ENCODE measurements at regions not wholly inside any gene's neighbourhood (a gene's known extent, or its start where the extent isn't known, plus 50 kb on each side); places are given as distances from the start of the nearest gene placed in this dataset.

DNA sequence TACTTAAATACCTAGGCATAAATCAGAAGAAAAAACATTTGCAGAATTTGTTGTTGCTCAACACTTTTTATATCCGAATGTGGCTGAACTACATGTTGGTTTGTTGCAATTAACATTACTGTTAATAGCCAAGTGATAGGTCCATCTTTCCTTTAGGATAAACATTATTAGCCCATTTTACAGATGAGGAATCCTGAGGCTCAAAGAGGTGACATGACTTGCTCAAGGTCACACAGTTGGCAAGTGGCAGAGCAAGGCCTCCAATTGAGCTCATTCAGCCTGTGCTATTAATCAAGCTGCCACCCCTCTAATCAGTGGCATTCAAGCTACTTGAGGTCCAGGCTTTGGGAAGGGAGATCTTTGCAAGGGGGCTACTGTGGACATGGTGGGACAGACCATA, 125.8 kb upstream of the ATP2B2 start:
- Histone ChIP-seq H3K27me3 (ENCODE audit: insufficient read depth in 3 of 3, low read length in 2 of 3) (no peaks in the 10 kb centered on the region), H3K4me1 (no peaks in the 10 kb centered on the region)
- 87 to 95% (median 88%) methylated on average over 1 of the region's 1 CpG for WGBS, 3 donors

DNA sequence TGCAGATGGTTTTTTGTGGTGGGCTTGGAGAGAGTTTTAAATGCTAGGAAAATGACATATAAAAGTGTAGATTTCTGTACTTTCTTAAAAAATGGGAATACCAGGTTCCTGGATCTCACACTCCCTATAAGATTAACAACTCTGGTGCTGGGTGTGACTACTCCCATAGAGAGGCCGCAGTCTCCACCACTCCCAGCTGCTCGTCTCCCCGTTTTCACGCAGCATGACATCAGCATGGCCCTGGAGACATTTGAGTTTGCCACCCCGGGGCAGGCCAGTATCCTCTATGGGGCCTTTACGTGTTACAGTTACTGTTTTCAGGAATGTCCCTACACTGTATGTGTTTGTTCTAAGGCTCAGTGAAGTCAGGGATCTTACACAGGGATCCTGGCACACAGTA, 126.7 kb upstream of the ATP2B2 start:
- Histone ChIP-seq H3K9me3 (no peaks in the 10 kb centered on the region), H3K4me3 (no peak overlapping the region), H3K4me1 (no peaks in the 10 kb centered on the region), H3K27me3 (ENCODE audit: insufficient read depth in 3 of 3, low read length in 2 of 3) (no peaks in the 10 kb centered on the region), H3K27ac (no peak overlapping the region), H3K36me3 (ENCODE audit: insufficient read depth in 1 of 2, low read depth in 1 of 2) (no peaks in the 10 kb centered on the region)
- DNase-seq (no peak), ATAC-seq (no peak)
- 78 to 88% (median 83%) methylated on average over 6 of the region's 6 CpGs for WGBS, 3 donors
- no peak for TF ChIP-seq CTCF (IDR thresholded peaks at IDR 0.05)
- intact Hi-C loops (cut with DNase I) = loop anchor here in 1 of 2 donors (10.0 kb wide), 1 partner anchor 83 kb away; no protein-coding TSS in a partner anchor

More for the DNA sequence above, 125.8 kb upstream of the ATP2B2 start:
- Histone ChIP-seq H3K4me3 (no peak overlapping the region), H3K9me3 (no peaks in the 10 kb centered on the region), H3K27ac (no peak overlapping the region), H3K36me3 (ENCODE audit: insufficient read depth in 1 of 2, low read depth in 1 of 2) (no peaks in the 10 kb centered on the region)
- intact Hi-C loops (cut with DNase I) = loop anchor here in 1 of 2 donors (10.0 kb wide), 1 partner anchor 84 kb away; no protein-coding TSS in a partner anchor
- no peak for TF ChIP-seq CTCF (IDR thresholded peaks at IDR 0.05)
- DNase-seq = no peak
- no peak for ATAC-seq

GRCh38 chr3:10632741-10633140, 127.4 kb upstream of the ATP2B2 start:
- Histone ChIP-seq H3K27ac (no peak overlapping the region), H3K4me1 (no peaks in the 10 kb centered on the region), H3K27me3 (ENCODE audit: insufficient read depth in 3 of 3, low read length in 2 of 3) (no peaks in the 10 kb centered on the region), H3K36me3 (ENCODE audit: insufficient read depth in 1 of 2, low read depth in 1 of 2) (no peaks in the 10 kb centered on the region), H3K4me3 (no peak overlapping the region), H3K9me3 (no peaks in the 10 kb centered on the region)
- intact Hi-C loops (cut with DNase I) = loop anchor here in 1 of 2 donors (10.0 kb wide), 1 partner anchor 82 kb away; no protein-coding TSS in a partner anchor
- ATAC-seq = no peak
- 60 to 74% (median 73%) methylated on average over 3 of the region's 3 CpGs for WGBS, 3 donors
- DNase-seq = no peak
- TF ChIP-seq CTCF (IDR thresholded peaks at IDR 0.05) = no peak

- ATAC-seq = no peak
- Histone ChIP-seq H3K4me3 (no peak overlapping the region), H3K27ac (no peak overlapping the region), H3K9me3 (peaks cover 11% of the 10 kb centered on the region), H3K4me1 (no peaks in the 10 kb centered on the region), H3K36me3 (ENCODE audit: insufficient read depth in 1 of 2, low read depth in 1 of 2) (no peaks in the 10 kb centered on the region), H3K27me3 (ENCODE audit: insufficient read depth in 3 of 3, low read length in 2 of 3) (no peaks in the 10 kb centered on the region)
- intact Hi-C loops (cut with DNase I) = loop anchor here in 1 of 2 donors (10.0 kb wide), 1 partner anchor 79 kb away; no protein-coding TSS in a partner anchor
- DNase-seq = no peak
- no peak for TF ChIP-seq CTCF (IDR thresholded peaks at IDR 0.05)
- 66 to 75% (median 73%) methylated on average over 7 of the region's 7 CpGs for WGBS, 3 donors
Measured at GRCh38 chr3:10635446-10636076, 130.2 kb upstream of the ATP2B2 start.

- Histone ChIP-seq H3K27me3 (ENCODE audit: insufficient read depth in 3 of 3, low read length in 2 of 3) (no peaks in the 10 kb centered on the region), H3K36me3 (ENCODE audit: insufficient read depth in 1 of 2, low read depth in 1 of 2) (no peaks in the 10 kb centered on the region), H3K4me3 (no peak overlapping the region), H3K4me1 (no peaks in the 10 kb centered on the region), H3K27ac (no peak overlapping the region), H3K9me3 (peaks cover 11% of the 10 kb centered on the region)
- ATAC-seq (no peak), DNase-seq (no peak)
- intact Hi-C loops (cut with DNase I) = loop anchor here in 1 of 2 donors (10.0 kb wide), 1 partner anchor 77 kb away; no protein-coding TSS in a partner anchor
- TF ChIP-seq CTCF (IDR thresholded peaks at IDR 0.05) = no peak
Measured at GRCh38 chr3:10637342-10637741, 132.0 kb upstream of the ATP2B2 start.
